SJCRH30 (cell line): ENCODE measurements at regions not wholly inside any gene's neighbourhood (a gene's known extent, or its start where the extent isn't known, plus 50 kb on each side); places are given as distances from the start of the nearest gene placed in this dataset.
A peak's percentile ranks its signal among the peaks of the same experiment; 100 is the strongest.
"Not testable (repeated sequence)": the region's sequence is repeated elsewhere in the genome, so short reads cannot be mapped to it uniquely, and the experiment has no call there.

Source experiments
- DNase-seq, 2 experiments: peaks; one replicate each; pipeline ENCODE4 v3.0.0-alpha.2; 2015 to 2020
- H3K27ac ChIP-seq: fragments of 250-450 bp; sonication (Bioruptor Pico); 2 replicates; pipeline ENCODE4 v1.5.1; 2020; ENCODE audit warnings: mild to moderate bottlenecking, moderate library complexity
- H3K27me3 ChIP-seq: fragments of 250-450 bp; sonication (Bioruptor Pico); 2 replicates; pipeline ENCODE4 v1.5.1; 2020; ENCODE audit warnings: mild to moderate bottlenecking, moderate library complexity
- H3K36me3 ChIP-seq: fragments of 250-450 bp; sonication (Bioruptor Pico); 2 replicates; pipeline ENCODE4 v1.5.1; 2020; ENCODE audit warnings: mild to moderate bottlenecking, moderate library complexity
- H3K4me1 ChIP-seq: fragments of 250-450 bp; sonication (Bioruptor Pico); 2 replicates; pipeline ENCODE4 v1.5.1; 2020; ENCODE audit warnings: mild to moderate bottlenecking, moderate library complexity
- H3K4me3 ChIP-seq: fragments of 250-450 bp; sonication (Bioruptor Pico); 2 replicates; pipeline ENCODE4 v1.5.1; 2020; ENCODE audit warnings: mild to moderate bottlenecking, moderate library complexity
- H3K9me3 ChIP-seq: fragments of 250-450 bp; sonication (Bioruptor Pico); replicated peaks from 2 replicates; pipeline ENCODE4 v1.5.1; 2020; ENCODE audit warnings: mild to moderate bottlenecking, moderate library complexity

GRCh38 chr20:19913349-19913748 is 103.8 kb upstream of the NAA20 start:
- Histone ChIP-seq H3K36me3 (no peaks in the 10 kb centered on the region), H3K27ac (no peak overlapping the region), H3K4me1 (no peaks in the 10 kb centered on the region; the same call in 1 of the 2 replicates), H3K4me3 (no peak overlapping the region), H3K27me3 (no peaks in the 10 kb centered on the region), H3K9me3 (no peaks in the 10 kb centered on the region)
- DNase-seq, result no peak

GRCh38 chr20:19913927-19914614 is 103.1 kb upstream of the NAA20 start:
- Histone ChIP-seq H3K4me3 (no peak overlapping the region), H3K9me3 (no peaks in the 10 kb centered on the region), H3K27me3 (no peaks in the 10 kb centered on the region), H3K27ac (no peak overlapping the region), H3K36me3 (no peaks in the 10 kb centered on the region), H3K4me1 (no peaks in the 10 kb centered on the region; the same call in none of the 2 replicates)
- DNase-seq, result no peak

DNA sequence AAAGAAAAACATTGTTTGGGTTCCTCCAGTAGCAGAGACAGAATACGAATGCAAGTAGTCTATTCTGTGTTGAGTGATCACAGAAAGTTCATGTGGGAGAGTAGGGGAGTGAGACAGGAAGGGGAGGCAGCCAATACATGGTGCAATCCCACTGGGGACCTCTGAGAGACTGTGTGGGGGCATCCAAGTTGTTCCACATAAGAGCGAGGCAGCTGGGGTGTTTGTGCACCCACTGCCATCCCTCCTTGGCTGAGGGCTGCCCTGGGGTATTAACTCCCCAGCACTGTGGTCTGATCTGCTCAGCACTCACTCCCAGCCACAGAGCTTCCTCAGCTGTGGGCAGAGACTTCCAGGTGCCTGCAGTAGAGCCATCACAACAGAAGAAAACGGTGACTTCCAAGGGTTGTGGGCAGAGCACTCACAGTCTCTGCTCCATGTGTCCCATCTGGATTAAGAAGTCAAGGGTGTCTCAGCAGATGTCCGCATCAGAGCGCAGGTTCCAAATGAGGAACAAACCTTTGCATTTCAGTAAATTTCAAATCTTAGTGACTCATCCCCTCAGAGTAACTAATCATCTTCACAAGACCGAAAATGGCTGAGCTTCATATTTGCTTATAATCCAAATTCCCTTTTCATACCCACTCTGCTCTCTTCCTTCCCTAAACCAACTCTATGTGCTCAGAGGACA is 101.9 kb upstream of the NAA20 start:
- no peak overlapping the region for H3K4me3 ChIP-seq
- no peaks in the 10 kb centered on the region for H3K9me3 ChIP-seq
- no peaks in the 10 kb centered on the region; the same call in none of the 2 replicates for H3K4me1 ChIP-seq
- no peak for DNase-seq
- H3K36me3 ChIP-seq, result no peaks in the 10 kb centered on the region
- no peak overlapping the region for H3K27ac ChIP-seq
- no peaks in the 10 kb centered on the region for H3K27me3 ChIP-seq

- H3K27me3 ChIP-seq, result no peaks in the 10 kb centered on the region
- no peak for DNase-seq
- no peaks in the 10 kb centered on the region; the same call in none of the 2 replicates for H3K4me1 ChIP-seq
- no peak overlapping the region for H3K4me3 ChIP-seq
- no peaks in the 10 kb centered on the region for H3K9me3 ChIP-seq
- H3K36me3 ChIP-seq, result no peaks in the 10 kb centered on the region
- H3K27ac ChIP-seq, result no peak overlapping the region
Observed at GRCh38 chr20:19916531-19917485, 100.4 kb upstream of the NAA20 start.

GRCh38 chr20:19918965-19919329 is 98.2 kb upstream of the NAA20 start:
- H3K27me3 ChIP-seq, result no peaks in the 10 kb centered on the region
- peak; percentile 23 to 48 for DNase-seq
- no peaks in the 10 kb centered on the region; the same call in none of the 2 replicates for H3K4me1 ChIP-seq
- H3K4me3 ChIP-seq, result no peak overlapping the region
- no peaks in the 10 kb centered on the region for H3K36me3 ChIP-seq
- no peaks in the 10 kb centered on the region for H3K9me3 ChIP-seq
- H3K27ac ChIP-seq, result no peak overlapping the region

- Histone ChIP-seq H3K9me3 (no peaks in the 10 kb centered on the region), H3K27me3 (no peaks in the 10 kb centered on the region), H3K27ac (no peak overlapping the region), H3K36me3 (no peaks in the 10 kb centered on the region), H3K4me3 (no peak overlapping the region), H3K4me1 (no peaks in the 10 kb centered on the region; the same call in 1 of the 2 replicates)
- DNase-seq, result no peak
Observed at GRCh38 chr20:19920381-19921138, 96.6 kb upstream of the NAA20 start.

DNA sequence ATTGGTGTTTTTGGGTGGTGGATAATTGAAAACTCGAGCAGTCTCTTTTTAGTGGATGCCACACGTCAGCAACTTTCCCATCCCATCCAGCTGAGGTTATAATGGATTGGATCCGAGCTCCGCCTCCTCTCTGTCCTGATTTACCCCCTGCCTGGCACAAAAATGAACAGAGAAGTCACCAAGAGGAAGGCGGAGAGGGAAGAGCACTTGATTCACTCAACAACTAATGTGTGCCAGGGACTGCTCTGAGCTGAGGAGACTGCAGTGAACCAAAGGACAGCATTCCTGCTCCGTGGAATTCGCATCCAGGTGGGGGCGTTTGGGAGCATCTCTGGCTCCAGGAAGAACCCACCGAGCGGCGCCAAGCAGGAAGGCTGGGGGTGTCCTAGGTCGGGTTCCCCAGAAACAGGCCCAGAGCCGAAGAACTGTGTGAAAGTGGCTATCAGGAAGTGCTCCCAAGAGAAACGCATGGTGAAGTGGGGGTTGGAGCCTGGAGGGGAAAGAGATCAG is 95.8 kb upstream of the NAA20 start:
- no peaks in the 10 kb centered on the region for H3K27me3 ChIP-seq
- H3K27ac ChIP-seq, result no peak overlapping the region
- H3K4me1 ChIP-seq, result no peaks in the 10 kb centered on the region; the same call in 1 of the 2 replicates
- H3K36me3 ChIP-seq, result no peaks in the 10 kb centered on the region
- no peak overlapping the region for H3K4me3 ChIP-seq
- H3K9me3 ChIP-seq, result no peaks in the 10 kb centered on the region
- DNase-seq, result no peak

- H3K9me3 ChIP-seq, H3K4me3 ChIP-seq, H3K27me3 ChIP-seq, H3K27ac ChIP-seq, DNase-seq, H3K36me3 ChIP-seq, H3K4me1 ChIP-seq: not testable (repeated sequence)
Observed at GRCh38 chr20:19921829-19922228, 95.3 kb upstream of the NAA20 start.

DNA sequence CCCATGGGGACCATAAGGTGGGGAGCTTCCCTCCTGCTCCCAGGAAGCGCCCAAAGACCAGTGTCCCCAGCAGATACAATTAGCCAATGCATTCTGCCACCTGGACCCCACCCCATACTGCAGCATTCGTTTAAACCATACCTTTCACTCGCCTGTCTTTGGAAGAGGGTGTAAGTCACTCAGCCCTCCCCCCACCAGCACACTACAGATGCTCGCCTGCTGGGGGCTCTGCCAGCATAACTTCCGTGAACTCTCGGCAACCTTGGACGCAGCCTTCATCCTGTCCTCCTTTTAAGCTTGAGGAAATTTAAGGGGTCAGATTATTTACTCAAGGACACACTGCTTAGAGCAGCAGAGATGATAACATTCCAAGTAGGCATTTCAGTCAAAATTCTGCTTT is 94.4 kb upstream of the NAA20 start:
- Histone ChIP-seq H3K27me3 (no peaks in the 10 kb centered on the region), H3K4me1 (no peaks in the 10 kb centered on the region; the same call in 1 of the 2 replicates), H3K27ac (no peak overlapping the region), H3K36me3 (no peaks in the 10 kb centered on the region), H3K4me3 (no peak overlapping the region), H3K9me3 (no peaks in the 10 kb centered on the region)
- no peak for DNase-seq

DNA sequence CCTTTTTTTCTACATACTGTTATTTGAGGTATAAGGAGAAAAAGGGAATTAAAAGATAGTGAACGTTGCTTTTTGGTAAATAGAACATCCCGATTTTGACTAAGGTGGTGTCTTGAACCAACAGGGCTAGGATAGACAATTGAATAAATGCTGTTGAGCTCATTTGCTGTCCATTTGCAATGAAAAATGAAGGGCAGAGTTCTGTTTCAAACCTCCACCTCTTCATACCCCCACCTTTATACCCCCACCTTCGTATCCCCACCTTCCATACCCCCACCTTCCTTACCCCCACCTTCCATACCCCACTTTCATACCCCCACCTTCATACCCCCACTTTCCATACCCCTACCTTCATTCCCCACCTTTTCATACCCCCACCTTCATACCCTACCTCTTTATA is 93.4 kb upstream of the NAA20 start:
- Histone ChIP-seq H3K27me3 (no peaks in the 10 kb centered on the region), H3K36me3 (no peaks in the 10 kb centered on the region), H3K4me1 (no peaks in the 10 kb centered on the region; the same call in 1 of the 2 replicates), H3K9me3 (no peaks in the 10 kb centered on the region), H3K27ac (no peak overlapping the region), H3K4me3 (no peak overlapping the region)
- no peak for DNase-seq

DNA sequence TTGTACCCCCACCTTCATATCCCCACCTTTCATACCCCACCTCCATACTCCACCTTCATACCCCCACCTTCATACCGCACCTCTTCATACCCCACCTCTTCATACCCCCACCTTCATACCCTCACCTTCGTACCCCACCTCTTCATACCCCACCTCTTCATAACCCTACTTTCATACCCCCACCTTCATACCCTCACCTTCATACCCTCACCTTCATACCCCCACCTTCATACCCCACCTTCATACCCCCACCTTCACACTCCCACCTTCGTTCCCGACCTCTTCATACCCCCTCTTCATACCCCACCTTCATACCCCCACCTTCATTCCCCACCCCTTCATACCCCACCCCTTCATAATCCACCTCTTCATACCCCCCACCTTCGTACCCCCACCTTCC is 92.9 kb upstream of the NAA20 start:
- DNase-seq, result no peak
- Histone ChIP-seq H3K4me1 (no peaks in the 10 kb centered on the region), H3K4me3 (no peak overlapping the region), H3K9me3 (no peaks in the 10 kb centered on the region), H3K27me3 (no peaks in the 10 kb centered on the region), H3K27ac (no peak overlapping the region), H3K36me3 (no peaks in the 10 kb centered on the region)

DNA sequence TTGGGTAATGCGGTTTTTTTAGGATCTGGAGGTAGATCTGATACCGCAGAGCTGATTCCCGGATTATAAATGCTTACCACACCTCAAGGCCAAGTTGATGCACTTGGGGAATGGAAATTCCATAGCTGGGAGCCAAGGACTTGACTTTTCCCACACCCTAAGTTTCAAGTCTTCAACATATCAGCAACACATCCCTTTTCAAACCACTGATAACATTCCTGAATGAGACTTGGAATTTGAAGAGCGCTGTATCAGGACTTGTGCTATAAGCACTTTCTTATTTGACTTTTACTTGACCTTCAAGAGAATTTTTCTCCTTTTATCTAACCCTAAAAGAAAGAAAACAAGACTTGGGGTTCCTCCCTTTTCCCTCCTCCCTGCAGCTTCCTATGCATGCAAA is 90.6 kb upstream of the NAA20 start:
- H3K4me1 ChIP-seq, result no peaks in the 10 kb centered on the region
- H3K27ac ChIP-seq, result no peak overlapping the region
- DNase-seq, result no peak
- H3K4me3 ChIP-seq, result no peak overlapping the region
- no peaks in the 10 kb centered on the region for H3K36me3 ChIP-seq
- no peaks in the 10 kb centered on the region for H3K9me3 ChIP-seq
- H3K27me3 ChIP-seq, result no peaks in the 10 kb centered on the region

GRCh38 chr20:19928328-19929011 is 88.7 kb upstream of the NAA20 start:
- DNase-seq, result no peak
- H3K36me3 ChIP-seq, result no peaks in the 10 kb centered on the region; the same call in 1 of the 2 replicates
- H3K4me3 ChIP-seq, result no peak overlapping the region
- no peaks in the 10 kb centered on the region for H3K27me3 ChIP-seq
- H3K27ac ChIP-seq, result no peak overlapping the region
- H3K9me3 ChIP-seq, result 0 out of 2 replicates have a peak, but pooled peaks cover 2% of the 10 kb centered on the region
- H3K4me1 ChIP-seq, result no peaks in the 10 kb centered on the region

DNA sequence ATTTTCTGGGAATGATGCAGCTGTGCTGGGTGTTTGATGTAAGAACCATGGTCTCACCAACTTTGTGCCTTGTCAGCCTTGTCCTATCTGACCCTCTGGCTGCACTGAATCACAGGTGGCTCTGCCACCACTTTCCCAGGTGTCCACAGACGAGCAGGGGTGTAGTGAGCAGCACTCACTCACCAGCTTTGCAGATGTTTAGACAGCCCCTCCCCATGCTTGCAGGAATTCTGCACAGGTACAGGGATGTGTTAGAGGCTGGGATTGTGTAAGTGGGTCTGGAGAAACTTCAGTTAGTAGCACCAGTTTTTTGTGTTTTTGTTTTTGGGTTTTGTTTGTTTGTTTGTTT is 88.2 kb upstream of the NAA20 start:
- no peak overlapping the region for H3K4me3 ChIP-seq
- no peak for DNase-seq
- 0 out of 2 replicates have a peak, but pooled peaks cover 2% of the 10 kb centered on the region for H3K9me3 ChIP-seq
- H3K4me1 ChIP-seq, result no peaks in the 10 kb centered on the region
- no peak overlapping the region for H3K27ac ChIP-seq
- no peaks in the 10 kb centered on the region for H3K27me3 ChIP-seq
- no peaks in the 10 kb centered on the region; the same call in 1 of the 2 replicates for H3K36me3 ChIP-seq
